ENCODE measurements at regions not wholly inside any gene's neighbourhood (a gene's known extent, or its start where the extent isn't known, plus 50 kb on each side); places are given as distances from the start of the nearest gene placed in this dataset.

DNA sequence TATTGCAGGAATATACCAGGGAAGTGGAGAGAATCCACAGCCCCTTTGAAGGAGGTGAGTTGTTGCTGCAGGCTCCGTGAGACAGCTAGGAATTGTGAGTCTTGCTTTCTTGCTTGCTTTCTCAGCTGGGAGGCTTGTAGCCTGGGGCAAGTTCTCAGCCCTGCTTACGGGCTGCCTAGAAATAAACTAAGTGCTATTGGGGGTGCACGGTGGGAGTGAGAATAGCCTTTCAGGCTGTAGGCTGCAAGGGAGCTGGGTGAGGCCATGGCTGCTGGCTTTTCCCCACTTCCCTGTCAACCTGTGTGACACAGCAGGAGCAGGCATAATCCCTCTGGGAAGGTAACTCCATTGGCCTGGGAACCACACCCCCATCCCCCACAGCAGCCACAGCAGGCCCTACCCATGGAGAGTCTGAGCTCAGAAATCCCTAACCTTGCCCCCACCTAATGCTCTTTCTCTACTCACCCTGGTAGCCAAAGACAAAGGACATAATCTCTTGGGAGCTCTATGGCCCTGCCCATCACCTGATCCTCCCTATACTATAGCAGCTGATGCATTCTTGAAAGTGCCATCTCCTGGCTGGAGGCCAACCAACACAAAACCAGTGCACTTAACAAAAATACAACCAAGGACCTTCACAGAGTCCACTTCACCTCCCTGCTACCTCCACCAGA is 113.0 kb downstream of the MMRN1 start:
- DNase-seq: no peak

DNA sequence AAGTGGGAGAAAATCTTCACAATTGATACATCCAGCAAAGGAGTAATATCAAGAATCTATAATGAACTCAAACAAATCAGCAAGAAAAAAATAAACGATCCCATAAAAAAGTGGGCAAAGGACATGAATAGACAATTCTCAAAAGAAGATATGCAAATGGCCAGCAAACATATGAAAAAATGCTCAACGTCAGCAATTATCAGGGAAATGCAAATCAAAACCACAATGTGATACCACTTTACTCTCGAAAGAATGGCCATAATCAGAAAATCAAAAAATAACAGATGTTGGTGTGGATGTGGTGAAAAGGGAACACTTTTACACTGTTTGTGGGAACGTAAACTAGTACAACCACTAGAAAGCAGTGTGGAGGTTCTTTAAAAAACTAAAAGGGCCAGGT is 114.3 kb upstream of the CCSER1 start:
- DNase-seq: no peak

DNA sequence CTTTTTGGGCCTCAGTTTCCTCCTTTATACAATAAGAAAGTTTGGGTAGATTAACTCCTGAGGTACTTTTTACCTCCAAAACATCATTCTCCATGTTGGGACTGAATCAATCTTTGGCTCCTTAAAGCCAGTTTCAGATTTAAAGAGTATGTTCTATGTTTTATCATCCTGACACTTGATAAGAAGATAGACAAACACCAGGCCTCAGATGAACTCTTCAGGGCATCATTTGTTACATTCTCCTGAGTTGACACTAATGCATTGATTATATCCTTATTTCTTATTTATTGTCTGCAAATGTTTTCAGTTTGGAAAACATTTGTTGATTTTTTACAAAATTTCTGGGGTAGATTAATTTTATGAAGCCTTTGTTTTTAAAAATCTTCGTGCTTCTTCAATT is 102.7 kb upstream of the CCSER1 start:
- DNase-seq: no peak

DNA sequence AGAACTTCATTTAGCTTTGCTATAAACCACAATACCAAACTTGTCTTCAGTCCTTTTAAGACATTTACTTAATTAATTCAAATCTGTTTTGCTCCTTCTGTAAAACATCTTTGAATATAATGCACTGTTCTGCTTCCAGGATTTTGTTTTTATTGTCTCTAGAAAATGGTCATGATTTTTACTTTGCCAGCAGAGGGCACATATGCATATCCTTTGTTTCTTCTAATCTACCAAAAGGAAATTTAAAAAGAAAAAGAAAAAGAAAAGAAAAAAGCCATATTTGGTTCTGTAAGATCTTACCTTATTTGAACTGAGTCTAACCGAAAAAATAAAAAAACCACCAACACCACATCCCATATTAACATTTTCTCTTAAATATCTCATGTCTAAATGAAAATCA is 101.9 kb upstream of the CCSER1 start:
- no peak for DNase-seq

DNA sequence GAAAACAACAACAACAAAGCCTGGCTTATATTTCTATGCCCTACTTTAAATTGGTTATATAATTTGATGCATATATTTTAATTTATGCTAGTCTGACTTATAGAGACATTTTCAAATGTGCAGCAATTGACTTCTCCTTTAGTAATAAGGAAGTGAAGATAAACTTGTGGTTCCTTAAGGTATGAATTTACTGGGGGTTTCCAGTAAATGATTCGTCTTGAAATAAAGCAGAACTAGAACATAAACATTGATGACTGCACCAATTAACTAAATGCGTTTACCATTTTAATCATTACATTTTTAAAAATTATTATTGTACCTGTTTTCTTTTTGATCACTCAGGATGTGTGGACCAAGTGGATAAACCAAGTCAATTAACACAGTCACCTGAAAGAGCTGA is 99.6 kb upstream of the CCSER1 start:
- no peak for DNase-seq

DNA sequence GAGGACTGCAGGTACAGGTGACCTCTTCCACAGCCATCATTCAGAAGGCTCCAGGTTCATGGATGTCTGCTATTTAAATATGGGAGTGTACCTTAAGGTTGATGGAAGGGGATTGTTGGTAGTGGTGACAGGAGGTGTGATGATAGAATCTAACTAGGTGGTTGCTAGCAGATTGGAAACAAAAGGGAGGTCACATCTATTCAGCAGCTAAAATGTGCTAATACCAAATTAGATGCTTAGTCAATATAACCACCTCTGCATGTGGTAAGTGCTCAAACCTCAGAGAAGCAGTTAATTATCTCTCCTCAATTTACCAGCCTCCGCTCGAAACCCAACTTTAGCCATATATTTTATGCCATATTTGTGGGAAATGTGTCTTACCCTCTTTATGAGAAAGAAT is 98.7 kb upstream of the CCSER1 start:
- DNase-seq: peak; percentile 17

DNA sequence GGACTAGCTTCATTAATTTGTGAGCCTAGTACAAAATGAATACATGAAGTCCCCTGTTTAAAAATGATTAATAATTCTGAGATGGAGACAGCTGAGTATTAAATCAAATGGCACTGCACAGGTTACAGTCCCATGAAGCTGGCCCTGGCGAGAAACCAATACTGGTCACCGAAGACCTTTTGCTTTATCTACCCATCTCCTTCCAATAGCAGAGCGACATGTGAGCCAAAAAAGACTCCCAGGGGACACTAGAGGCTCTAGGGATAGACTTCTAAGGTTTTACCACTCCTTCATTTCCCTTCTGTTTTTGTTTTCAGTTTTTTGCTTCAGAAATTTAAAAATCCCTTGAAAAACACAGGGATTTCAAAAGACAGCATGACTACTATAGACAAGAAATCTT is 97.0 kb upstream of the CCSER1 start:
- DNase-seq: no peak

DNA sequence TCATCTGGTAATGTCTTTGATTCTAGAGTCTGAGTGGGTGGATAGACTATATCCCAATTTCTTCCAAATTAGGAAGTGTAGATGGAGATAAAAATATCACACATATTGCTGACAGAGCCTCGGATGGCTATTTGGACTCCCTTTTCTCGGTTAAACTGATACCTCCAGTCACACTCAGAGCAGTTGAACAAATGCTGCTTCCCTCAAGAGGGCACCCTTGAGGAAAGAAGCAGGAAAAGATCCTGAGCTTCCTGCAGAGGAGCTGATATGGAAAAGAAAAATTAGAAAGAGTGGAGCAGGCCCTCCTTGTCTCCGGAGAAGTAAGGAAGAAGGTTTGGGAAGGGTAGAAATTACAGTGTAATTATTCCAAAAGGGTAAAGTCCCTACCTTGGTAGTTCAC is 96.2 kb upstream of the CCSER1 start:
- no peak for DNase-seq

DNA sequence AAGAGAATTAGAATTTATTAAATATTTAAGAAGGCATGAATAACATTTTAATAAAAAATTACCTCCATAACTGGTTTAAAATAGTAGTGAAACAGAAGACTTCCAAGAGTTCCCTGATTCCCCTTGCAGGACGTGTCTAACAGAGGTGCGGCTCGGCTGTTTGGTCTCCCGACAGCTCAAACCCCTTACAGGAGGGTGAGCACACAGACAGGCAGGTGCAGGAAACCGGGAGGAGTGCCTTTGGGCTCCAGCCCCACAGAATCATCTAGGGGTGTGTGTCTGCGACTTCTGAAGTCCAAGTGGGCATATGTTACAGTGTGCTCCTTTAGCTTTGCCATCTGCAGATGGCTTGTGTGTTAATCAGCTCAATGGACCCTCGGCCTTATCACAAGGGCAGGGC is 88.1 kb upstream of the CCSER1 start:
- DNase-seq: no peak

DNA sequence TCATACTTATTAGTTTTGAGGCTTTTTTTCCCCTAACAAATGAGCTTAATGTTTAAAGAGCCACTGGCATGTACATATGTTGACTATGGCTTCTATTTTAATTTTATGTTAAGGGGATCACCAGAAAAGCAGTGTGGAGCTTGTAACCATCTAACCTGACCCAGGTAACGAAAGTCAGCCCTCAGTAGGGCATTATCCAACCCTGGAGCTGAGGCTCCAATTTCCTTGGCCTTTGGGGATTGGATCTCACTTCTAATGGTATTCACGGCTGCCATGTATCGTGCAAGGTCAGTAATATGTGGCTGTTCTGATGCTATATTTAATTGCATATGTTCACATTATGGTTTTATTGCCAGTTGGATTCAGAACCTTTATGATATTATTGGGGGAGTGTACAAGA is 75.2 kb upstream of the CCSER1 start:
- no peak for DNase-seq

DNA sequence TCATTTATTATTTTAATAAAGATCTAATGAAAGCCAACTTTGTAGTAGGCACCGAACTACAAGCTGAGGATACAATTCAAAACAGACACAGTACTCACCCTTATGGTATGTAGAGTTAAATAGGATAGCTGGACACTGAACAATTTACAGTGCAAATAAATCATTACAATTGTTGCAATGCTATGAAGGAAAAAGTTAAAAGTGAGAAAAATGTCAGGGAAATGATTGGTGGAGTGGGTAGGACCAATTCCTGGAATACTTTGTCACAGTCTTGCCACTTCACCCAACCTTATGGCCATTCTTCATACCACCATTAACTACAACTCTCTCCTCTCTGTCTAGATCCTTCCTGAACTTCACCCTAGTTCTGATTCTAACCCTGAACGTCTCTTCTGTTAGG is 70.1 kb upstream of the CCSER1 start:
- DNase-seq: no peak

DNA sequence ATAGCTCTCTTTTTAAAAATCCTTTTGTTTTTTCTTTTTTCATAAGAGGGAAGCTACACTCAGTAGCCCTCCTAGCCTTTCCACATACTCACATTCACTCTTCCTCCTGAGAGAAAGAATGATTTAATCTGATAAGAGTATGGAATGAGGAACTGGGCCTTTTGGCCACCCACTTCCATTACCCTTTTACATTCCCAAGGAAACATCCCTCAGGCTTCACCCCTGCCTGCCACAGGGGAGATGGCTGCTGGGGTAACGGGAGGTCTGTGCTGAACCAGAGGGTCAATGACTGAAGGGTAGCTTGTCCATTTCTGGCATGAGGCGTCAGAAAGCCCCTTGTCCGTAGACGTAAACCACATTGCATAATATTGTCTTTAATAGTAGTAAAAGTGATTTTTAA is 67.2 kb upstream of the CCSER1 start:
- no peak for DNase-seq

DNA sequence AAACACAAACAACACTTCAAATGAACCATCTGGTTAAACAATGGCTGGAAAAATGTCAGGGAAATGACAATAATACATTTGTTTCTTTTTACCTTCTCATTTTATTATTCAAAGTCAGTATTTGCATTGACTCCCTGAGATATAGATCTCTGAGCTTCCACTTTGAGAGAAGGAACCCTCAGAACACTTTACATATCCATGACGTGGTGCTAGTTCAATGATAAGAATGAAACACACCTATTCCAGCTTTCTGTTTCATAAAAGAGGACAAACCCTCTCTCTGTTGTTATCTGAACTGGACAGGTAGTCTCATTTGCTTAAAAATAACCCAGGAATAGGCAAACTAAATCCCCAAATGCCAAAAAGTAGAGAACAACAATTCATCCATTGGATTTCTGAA is 65.3 kb upstream of the CCSER1 start:
- DNase-seq: no peak

DNA sequence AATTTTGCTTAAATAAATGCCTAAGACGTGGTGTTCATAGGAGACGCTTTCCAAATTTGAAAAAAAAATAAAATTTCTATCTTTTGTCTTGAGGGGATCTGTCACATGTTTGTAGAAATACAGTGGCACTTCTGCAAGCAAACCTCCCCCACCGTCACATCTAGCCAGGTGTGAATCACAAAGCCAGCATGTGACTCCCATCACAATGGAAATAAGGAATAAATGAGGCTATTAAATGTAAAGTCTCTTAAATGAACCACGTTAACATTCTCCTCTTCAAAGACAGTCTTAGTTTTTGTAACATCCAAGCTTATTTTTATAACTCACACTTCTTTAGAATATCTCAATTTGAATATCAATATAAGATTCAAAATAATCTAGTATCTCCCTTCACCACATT is 63.0 kb upstream of the CCSER1 start:
- DNase-seq: no peak

DNA sequence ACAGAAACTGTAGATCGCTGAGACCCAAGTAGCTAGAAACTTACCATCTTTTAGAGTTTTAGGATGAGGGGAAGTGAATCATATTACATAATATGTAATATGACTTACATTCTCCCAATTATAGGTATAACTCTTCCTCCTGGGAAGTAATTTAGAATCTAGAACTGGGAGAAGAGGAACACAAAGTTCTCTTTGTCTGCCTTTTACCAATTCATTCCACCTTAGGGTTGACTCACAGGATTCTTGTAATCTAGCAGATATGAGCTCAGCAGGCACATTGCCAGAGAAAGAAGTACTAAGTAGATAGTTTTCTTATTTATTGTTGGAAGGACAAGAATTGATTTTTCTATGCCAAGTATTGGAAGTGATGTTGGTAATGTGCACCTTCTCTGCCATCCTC is 58.0 kb upstream of the CCSER1 start:
- DNase-seq: no peak

DNA sequence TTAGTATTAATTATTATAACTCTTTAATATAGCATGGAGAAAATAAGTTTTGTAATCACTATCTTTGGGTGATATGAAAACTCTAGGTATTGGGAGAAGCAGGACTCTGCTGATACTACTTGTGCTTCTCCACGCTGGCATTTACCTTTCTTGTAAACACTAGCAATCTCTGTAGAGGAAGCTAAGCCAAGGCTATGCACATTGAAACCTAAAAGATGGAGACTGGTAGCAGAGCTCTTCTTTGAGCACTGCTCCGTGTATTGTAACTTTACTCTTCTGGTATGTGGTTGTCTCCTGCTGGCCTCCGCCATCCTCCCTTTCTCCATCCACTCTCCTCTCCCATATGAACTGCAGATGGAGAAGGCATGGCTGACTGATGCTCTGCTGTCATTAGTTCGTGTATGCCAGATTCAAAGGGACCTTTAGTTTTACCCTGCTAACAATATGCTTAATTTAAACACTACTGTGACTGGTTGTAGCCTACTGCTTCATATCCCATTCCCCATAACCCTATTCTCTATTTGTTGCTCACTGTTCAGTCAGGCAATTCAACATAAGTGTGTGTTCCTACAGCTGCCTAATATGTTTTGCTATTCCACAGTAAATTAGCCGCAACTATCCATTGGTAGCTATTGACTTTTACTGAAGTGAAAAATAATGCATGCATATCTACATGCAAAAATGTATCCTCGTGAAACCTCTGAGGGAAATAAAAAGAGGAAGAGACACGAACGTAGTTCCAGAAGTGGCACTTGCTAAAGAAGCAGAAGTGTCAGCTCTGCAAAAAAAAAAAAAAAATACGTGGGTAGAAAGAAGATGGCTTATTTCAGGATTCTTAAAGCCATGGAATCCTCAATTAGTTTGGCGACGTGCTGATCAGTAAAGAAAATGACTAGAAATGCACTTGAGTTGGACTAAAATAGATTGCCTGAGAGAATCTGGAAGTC is 55.6 kb upstream of the CCSER1 start:
- DNase-seq: no peak

DNA sequence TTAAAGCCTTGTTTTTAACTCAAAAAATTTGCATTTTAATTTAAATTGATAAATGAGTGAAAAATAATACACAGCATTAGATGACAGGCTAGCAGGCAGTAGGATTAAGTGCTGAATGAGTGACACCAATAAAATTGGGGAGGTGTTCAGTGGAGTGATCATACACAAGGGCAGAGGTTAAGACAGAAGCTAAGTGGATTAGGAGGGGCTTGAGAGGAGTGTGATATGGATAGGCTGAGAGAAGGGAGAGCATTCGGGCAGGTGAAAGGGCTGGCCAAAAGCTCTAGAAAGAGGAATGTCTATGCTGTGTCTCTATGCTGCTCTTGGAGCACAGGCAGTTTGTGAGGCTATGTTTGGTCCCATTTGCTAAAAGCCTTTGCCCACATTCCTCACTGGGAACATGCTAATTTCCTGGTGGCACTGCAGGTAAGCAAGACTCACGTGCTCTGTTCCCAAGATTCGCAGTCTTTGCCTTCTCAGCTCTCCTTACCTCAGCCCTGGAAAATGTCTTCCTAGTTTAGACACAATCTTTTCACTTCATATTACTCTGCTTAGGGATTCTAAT is 52.8 kb upstream of the CCSER1 start:
- DNase-seq: no peak

All from NCI-H748 treated with DMSO at 0.1 percent for 48 hours (cell line).